Panc1 (cell line): ENCODE measurements at regions not wholly inside any gene's neighbourhood (a gene's known extent, or its start where the extent isn't known, plus 50 kb on each side); places are given as distances from the start of the nearest gene placed in this dataset.

Experiments
- TF ChIP-seq, protein P1 (sequence below): fragments of 450-650 bp; IDR thresholded peaks from 2 replicates; pipeline ENCODE4 v1.5.1; 2017; ENCODE audit warnings: mild to moderate bottlenecking
- TF ChIP-seq, protein P2 (sequence below), 2 experiments: IDR thresholded peaks; 2 replicates each; pipeline ENCODE4 v1.6.1; 2011 to 2012; ENCODE audit warnings: low read depth in 2 of 2, control low read depth in 1 of 2, low read length in 1 of 2, mild to moderate bottlenecking in 1 of 2, moderate library complexity in 1 of 2; ENCODE audit not compliant: insufficient read depth in 1 of 2

DNA sequence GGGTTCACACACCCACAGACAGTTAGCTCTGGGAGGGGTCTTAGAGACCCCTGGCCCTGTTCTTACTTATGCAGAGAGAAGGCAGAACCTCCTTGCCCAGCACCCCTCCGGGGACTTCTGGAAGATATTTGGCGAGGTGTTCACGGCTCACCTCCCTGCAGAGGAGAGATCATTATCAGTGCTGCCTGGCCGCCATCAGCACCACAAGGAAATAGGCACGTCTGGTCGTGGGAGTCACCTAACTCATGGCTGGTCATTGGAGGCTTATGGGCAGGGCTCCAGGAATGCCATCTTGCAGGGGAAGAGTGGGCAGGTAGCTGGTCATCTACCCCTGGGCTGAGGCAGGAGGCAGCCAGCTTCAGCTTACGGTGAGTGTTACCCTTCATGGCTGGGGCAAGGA, 189.4 kb downstream of the RPS24 start:
- TF ChIP-seq, protein P1, sequence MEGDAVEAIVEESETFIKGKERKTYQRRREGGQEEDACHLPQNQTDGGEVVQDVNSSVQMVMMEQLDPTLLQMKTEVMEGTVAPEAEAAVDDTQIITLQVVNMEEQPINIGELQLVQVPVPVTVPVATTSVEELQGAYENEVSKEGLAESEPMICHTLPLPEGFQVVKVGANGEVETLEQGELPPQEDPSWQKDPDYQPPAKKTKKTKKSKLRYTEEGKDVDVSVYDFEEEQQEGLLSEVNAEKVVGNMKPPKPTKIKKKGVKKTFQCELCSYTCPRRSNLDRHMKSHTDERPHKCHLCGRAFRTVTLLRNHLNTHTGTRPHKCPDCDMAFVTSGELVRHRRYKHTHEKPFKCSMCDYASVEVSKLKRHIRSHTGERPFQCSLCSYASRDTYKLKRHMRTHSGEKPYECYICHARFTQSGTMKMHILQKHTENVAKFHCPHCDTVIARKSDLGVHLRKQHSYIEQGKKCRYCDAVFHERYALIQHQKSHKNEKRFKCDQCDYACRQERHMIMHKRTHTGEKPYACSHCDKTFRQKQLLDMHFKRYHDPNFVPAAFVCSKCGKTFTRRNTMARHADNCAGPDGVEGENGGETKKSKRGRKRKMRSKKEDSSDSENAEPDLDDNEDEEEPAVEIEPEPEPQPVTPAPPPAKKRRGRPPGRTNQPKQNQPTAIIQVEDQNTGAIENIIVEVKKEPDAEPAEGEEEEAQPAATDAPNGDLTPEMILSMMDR = no peak
- TF ChIP-seq, protein P2, sequence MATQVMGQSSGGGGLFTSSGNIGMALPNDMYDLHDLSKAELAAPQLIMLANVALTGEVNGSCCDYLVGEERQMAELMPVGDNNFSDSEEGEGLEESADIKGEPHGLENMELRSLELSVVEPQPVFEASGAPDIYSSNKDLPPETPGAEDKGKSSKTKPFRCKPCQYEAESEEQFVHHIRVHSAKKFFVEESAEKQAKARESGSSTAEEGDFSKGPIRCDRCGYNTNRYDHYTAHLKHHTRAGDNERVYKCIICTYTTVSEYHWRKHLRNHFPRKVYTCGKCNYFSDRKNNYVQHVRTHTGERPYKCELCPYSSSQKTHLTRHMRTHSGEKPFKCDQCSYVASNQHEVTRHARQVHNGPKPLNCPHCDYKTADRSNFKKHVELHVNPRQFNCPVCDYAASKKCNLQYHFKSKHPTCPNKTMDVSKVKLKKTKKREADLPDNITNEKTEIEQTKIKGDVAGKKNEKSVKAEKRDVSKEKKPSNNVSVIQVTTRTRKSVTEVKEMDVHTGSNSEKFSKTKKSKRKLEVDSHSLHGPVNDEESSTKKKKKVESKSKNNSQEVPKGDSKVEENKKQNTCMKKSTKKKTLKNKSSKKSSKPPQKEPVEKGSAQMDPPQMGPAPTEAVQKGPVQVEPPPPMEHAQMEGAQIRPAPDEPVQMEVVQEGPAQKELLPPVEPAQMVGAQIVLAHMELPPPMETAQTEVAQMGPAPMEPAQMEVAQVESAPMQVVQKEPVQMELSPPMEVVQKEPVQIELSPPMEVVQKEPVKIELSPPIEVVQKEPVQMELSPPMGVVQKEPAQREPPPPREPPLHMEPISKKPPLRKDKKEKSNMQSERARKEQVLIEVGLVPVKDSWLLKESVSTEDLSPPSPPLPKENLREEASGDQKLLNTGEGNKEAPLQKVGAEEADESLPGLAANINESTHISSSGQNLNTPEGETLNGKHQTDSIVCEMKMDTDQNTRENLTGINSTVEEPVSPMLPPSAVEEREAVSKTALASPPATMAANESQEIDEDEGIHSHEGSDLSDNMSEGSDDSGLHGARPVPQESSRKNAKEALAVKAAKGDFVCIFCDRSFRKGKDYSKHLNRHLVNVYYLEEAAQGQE (IDR thresholded peaks at IDR 0.05; ENCODE audit: insufficient read depth in 1 of 2, low read depth in 2 of 2, low read length in 1 of 2) = no peak
